ENCODE measurements at regions not wholly inside any gene's neighbourhood (a gene's known extent, or its start where the extent isn't known, plus 50 kb on each side); places are given as distances from the start of the nearest gene placed in this dataset.

GRCh38 chr3:157789162-157789561 is 285.9 kb upstream of the VEPH1 start:
- H3K79me2 ChIP-seq (ENCODE audit: insufficient read depth, low read length) = no peaks in the 10 kb centered on the region
- no peaks in the 10 kb centered on the region for H3K4me1 ChIP-seq (ENCODE audit: insufficient read depth, low read length, severe bottlenecking)
- H3F3A ChIP-seq (ENCODE audit: insufficient read depth, low read length) = no peaks in the 10 kb centered on the region
- H3K27ac ChIP-seq (ENCODE audit: low read depth, low read length, poor library complexity, severe bottlenecking) = no peak overlapping the region
- H3K9me2 ChIP-seq (ENCODE audit: low read depth, low read length) = no peaks in the 10 kb centered on the region
- H3K4me3 ChIP-seq (ENCODE audit: low read depth, low read length, poor library complexity, severe bottlenecking) = no peak overlapping the region
- no peak for TF ChIP-seq EZH2 (IDR thresholded peaks at IDR 0.05; ENCODE audit: borderline replicate concordance, low read length)
- no peaks in the 10 kb centered on the region for H4K20me1 ChIP-seq (ENCODE audit: insufficient read depth, low read length)
- H3K4me2 ChIP-seq (ENCODE audit: low read length) = no peak overlapping the region
- H3K9me3 ChIP-seq (ENCODE audit: low read length) = no peaks in the 10 kb centered on the region
- no peak overlapping the region for H3K9ac ChIP-seq (ENCODE audit: low read length)
- H3K36me3 ChIP-seq (ENCODE audit: insufficient read depth, low read length) = no peaks in the 10 kb centered on the region
- no peak overlapping the region for H2AFZ ChIP-seq (ENCODE audit: low read length)
- no peaks in the 10 kb centered on the region for H3K27me3 ChIP-seq (ENCODE audit: insufficient read depth, low read length)

DNA sequence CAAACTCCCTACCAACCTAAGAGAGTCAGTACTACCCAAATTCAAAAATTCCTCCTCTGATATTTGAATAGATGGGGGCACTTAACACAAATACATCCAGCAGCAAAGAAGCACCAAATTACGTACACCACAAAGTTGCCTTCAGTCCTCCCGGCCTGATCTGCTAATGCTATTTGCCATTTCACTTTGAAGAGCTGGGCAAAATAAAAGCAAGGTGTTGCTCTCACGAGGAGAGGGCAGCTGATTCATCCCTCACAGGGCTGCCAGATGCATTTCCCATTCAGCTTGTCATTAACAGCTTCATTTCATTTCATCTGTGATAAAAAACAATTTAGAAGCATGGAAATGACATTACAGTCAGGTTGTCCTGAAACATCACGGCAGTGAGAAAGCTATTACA is 283.4 kb upstream of the VEPH1 start:
- H3K36me3 ChIP-seq (ENCODE audit: insufficient read depth, low read length) = no peaks in the 10 kb centered on the region
- H3K4me1 ChIP-seq (ENCODE audit: insufficient read depth, low read length, severe bottlenecking) = no peaks in the 10 kb centered on the region
- H3K9me3 ChIP-seq (ENCODE audit: low read length) = no peaks in the 10 kb centered on the region
- no peak for TF ChIP-seq CTCF (IDR thresholded peaks at IDR 0.05; ENCODE audit: low read length)
- TF ChIP-seq EZH2 (IDR thresholded peaks at IDR 0.05; ENCODE audit: borderline replicate concordance, low read length) = no peak
- no peak overlapping the region for H3K9ac ChIP-seq (ENCODE audit: low read length)
- no peak overlapping the region for H3K27ac ChIP-seq (ENCODE audit: low read depth, low read length, poor library complexity, severe bottlenecking)
- no peaks in the 10 kb centered on the region for H3K79me2 ChIP-seq (ENCODE audit: insufficient read depth, low read length)
- H3K4me3 ChIP-seq (ENCODE audit: low read depth, low read length, poor library complexity, severe bottlenecking) = no peak overlapping the region
- H3K27me3 ChIP-seq (ENCODE audit: insufficient read depth, low read length) = no peaks in the 10 kb centered on the region
- H3K9me2 ChIP-seq (ENCODE audit: low read depth, low read length) = no peaks in the 10 kb centered on the region
- H4K20me1 ChIP-seq (ENCODE audit: insufficient read depth, low read length) = no peaks in the 10 kb centered on the region
- no peak overlapping the region for H3K4me2 ChIP-seq (ENCODE audit: low read length)
- no peaks in the 10 kb centered on the region for H3F3A ChIP-seq (ENCODE audit: insufficient read depth, low read length)
- H2AFZ ChIP-seq (ENCODE audit: low read length) = no peak overlapping the region

- TF ChIP-seq EZH2 (IDR thresholded peaks at IDR 0.05; ENCODE audit: borderline replicate concordance, low read length) (no peak), CTCF (IDR thresholded peaks at IDR 0.05; ENCODE audit: low read length) (no peak)
- no peak overlapping the region for H3K4me2 ChIP-seq (ENCODE audit: low read length)
- no peak overlapping the region for H2AFZ ChIP-seq (ENCODE audit: low read length)
These were observed 283.0 kb upstream of the VEPH1 start for GRCh38 chr3:157786211-157786610.

GRCh38 chr3:157785102-157785826 is 282.0 kb upstream of the VEPH1 start:
- H3K4me2 ChIP-seq (ENCODE audit: low read length) = no peak overlapping the region
- H2AFZ ChIP-seq (ENCODE audit: low read length) = no peak overlapping the region
- H4K20me1 ChIP-seq (ENCODE audit: insufficient read depth, low read length) = no peaks in the 10 kb centered on the region
- no peaks in the 10 kb centered on the region for H3K27me3 ChIP-seq (ENCODE audit: insufficient read depth, low read length)
- H3K36me3 ChIP-seq (ENCODE audit: insufficient read depth, low read length) = no peaks in the 10 kb centered on the region
- no peaks in the 10 kb centered on the region for H3K9me3 ChIP-seq (ENCODE audit: low read length)
- H3K27ac ChIP-seq (ENCODE audit: low read depth, low read length, poor library complexity, severe bottlenecking) = no peak overlapping the region
- TF ChIP-seq EZH2 (IDR thresholded peaks at IDR 0.05; ENCODE audit: borderline replicate concordance, low read length) (no peak), CTCF (IDR thresholded peaks at IDR 0.05; ENCODE audit: low read length) (no peak)
- no peak overlapping the region for H3K4me3 ChIP-seq (ENCODE audit: low read depth, low read length, poor library complexity, severe bottlenecking)
- H3K9ac ChIP-seq (ENCODE audit: low read length) = no peak overlapping the region
- no peaks in the 10 kb centered on the region for H3K9me2 ChIP-seq (ENCODE audit: low read depth, low read length)
- H3K4me1 ChIP-seq (ENCODE audit: insufficient read depth, low read length, severe bottlenecking) = no peaks in the 10 kb centered on the region
- H3F3A ChIP-seq (ENCODE audit: insufficient read depth, low read length) = no peaks in the 10 kb centered on the region
- H3K79me2 ChIP-seq (ENCODE audit: insufficient read depth, low read length) = no peaks in the 10 kb centered on the region

More at GRCh38 chr3:157786211-157786610, 283.0 kb upstream of the VEPH1 start:
- no peaks in the 10 kb centered on the region for H3K27me3 ChIP-seq (ENCODE audit: insufficient read depth, low read length)
- no peaks in the 10 kb centered on the region for H4K20me1 ChIP-seq (ENCODE audit: insufficient read depth, low read length)
- no peak overlapping the region for H3K27ac ChIP-seq (ENCODE audit: low read depth, low read length, poor library complexity, severe bottlenecking)
- H3K36me3 ChIP-seq (ENCODE audit: insufficient read depth, low read length) = no peaks in the 10 kb centered on the region
- no peak overlapping the region for H3K9ac ChIP-seq (ENCODE audit: low read length)
- H3K4me1 ChIP-seq (ENCODE audit: insufficient read depth, low read length, severe bottlenecking) = no peaks in the 10 kb centered on the region
- no peak overlapping the region for H3K4me3 ChIP-seq (ENCODE audit: low read depth, low read length, poor library complexity, severe bottlenecking)
- H3K79me2 ChIP-seq (ENCODE audit: insufficient read depth, low read length) = no peaks in the 10 kb centered on the region
- H3K9me3 ChIP-seq (ENCODE audit: low read length) = no peaks in the 10 kb centered on the region
- H3K9me2 ChIP-seq (ENCODE audit: low read depth, low read length) = no peaks in the 10 kb centered on the region
- H3F3A ChIP-seq (ENCODE audit: insufficient read depth, low read length) = no peaks in the 10 kb centered on the region
